NOMO-1 treated with DMSO at 0.1 percent for 48 hours (cell line): ENCODE measurements at regions not wholly inside any gene's neighbourhood (a gene's known extent, or its start where the extent isn't known, plus 50 kb on each side); places are given as distances from the start of the nearest gene placed in this dataset.
"Not testable (repeated sequence)": the region's sequence is repeated elsewhere in the genome, so short reads cannot be mapped to it uniquely, and the experiment has no call there.

Experiments
- DNase-seq: peaks from one replicate; lab custom pipeline; 2025; ENCODE audit not compliant: unreplicated experiment; lab: John Stamatoyannopoulos, UW

DNA sequence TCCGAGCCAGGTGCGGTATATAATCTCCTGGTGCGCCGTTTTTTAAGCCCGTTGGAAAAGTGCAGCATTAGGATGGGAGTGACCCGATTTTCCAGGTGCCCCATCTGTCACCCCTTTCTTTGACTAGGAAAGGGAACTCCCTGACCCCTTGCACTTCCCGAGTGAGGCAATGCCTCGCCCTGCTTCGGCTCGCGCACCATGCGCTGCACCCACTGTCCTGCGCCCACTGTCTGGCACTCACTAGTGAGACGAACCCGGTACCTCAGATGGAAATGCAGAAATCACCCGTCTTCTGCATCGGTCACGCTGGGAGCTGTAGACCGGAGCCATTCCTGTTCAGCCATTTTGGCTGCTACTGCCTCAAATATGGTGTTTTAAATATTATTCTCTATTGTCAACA, 198.0 kb downstream of the MEIS1 start:
- not testable (repeated sequence) for DNase-seq

DNA sequence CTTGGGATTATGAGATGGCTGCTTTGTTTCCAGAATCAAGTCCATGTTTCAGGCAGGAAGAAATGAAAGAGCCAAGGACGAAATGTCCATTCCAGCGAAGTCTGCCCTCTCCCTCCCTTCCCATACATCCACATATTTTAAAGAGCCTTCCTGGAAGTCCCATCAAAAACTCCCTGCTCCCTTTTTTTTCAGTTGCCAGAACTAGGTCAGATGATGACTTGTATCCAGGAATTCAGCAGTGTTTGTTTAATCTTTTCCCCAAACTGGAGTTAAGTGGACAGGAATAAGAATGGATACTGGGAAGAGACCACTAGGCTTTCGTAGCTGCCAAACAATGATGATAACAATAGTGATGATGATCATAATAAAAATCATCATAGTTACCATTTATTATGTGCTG, 198.7 kb downstream of the MEIS1 start:
- DNase-seq, result no peak

DNA sequence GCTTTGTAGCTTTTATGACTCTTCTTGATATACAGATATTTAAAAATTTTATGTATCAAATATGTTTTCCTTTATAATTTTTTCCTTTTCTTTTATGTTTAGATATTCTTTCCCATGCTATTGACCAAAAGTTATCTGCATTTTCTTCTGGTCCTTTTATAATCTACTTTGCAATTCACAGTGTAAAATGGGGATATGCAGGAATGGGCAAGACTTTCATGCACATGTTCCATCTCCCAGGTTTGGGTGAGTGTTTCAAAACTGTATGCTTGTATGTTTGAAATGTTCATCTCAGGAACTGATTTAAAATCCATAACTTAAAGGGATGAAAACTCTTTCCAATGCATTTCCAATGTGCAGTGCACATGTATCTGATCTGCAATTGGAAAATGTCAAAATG, 199.9 kb downstream of the MEIS1 start:
- DNase-seq, result no peak

DNA sequence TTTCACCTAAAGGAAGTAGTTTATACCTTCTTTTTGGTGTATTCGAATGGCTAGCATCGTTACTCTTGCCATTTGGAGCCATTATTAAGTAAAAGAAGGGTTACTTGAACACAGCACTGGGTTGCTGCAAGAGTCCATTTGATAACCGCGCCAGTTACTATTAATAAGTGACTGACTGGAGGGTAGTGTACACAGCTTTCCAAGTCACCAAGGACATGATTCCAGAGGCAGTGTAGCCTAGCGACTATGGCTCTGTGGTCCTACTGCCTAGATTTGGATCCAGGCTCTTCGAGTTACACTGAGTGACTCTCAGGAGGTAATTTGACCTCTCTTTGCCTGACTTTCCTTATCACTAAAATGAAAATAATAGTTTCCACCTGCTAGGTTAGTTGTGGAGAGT, 206.8 kb downstream of the MEIS1 start:
- no peak for DNase-seq

DNA sequence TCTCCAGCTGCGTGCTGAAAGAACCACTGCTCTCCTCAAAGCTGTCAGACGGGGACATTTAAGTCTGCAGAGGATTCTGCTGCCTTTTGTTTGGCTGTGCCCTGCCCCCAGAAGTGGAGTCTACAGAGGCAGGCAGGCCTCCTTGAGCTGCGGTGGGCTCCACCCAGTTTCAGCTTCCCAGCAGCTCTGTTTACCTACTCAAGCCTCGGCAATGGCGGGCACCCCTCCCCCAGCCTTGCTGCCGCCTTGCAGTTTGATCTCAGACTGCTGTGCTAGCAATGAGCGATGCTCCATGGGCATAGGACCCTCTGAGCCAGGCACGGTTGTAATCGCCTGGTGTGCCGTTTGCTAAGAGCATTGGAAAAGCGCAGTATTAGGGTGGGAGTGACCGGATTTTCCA, 213.2 kb downstream of the MEIS1 start:
- not testable (repeated sequence) for DNase-seq

DNA sequence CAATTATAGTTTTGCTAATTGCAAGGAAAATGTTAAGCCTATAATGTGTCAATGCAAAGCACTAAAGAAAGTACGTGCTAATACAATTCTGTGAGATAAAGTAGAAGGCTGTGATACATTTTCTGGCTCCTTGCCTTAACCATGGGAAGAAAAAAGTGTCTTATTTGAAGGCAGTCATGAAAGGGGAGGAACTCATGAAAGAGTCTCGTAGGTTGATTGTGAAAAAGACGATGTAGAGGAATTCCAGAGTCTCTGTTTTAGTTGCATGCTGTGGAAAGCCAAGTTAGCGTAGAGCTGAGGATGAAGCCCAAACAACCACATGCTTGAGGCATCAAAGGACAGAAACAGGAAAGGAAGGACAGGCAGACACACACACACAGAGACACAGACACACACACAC, 214.1 kb downstream of the MEIS1 start:
- DNase-seq, result no peak

DNA sequence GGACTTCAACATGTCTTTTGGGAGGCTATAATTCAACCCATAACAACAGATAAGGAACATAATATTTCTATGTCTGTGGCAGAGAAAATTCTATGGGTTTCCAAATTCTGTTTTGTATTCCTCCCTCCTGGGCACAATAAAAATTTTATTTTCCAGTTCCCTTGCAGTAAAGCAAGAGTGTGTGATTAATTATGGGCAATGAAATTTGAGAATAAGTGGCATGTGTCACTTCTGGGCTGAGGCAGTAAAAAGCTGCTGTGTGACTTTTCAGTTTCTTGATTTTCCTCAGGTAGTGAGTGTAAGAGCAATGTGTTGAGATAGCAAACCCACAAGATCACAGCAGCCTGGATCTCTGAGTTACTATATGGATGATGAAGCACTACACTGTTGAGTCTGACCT, 216.4 kb downstream of the MEIS1 start:
- no peak for DNase-seq

DNA sequence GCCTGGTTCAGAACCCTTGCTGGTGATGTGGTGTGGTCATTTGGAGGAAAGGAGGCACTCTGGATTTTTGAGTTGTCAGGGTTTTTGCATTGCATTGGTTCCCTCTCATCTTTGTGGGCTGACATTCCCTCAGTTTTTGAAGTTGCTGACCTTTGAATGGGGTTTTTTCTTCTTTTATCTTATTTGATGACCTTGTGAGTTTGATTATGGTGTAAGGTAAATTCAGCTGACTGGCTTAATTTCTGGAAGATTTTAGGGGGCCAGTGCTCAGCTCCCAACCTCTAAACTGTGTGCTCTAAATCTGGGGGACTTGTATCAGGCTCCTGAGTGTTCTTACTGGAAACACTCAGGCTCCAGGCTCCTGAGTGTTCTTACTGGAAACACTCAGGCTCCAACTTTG, 225.9 kb downstream of the MEIS1 start:
- DNase-seq, result no peak

DNA sequence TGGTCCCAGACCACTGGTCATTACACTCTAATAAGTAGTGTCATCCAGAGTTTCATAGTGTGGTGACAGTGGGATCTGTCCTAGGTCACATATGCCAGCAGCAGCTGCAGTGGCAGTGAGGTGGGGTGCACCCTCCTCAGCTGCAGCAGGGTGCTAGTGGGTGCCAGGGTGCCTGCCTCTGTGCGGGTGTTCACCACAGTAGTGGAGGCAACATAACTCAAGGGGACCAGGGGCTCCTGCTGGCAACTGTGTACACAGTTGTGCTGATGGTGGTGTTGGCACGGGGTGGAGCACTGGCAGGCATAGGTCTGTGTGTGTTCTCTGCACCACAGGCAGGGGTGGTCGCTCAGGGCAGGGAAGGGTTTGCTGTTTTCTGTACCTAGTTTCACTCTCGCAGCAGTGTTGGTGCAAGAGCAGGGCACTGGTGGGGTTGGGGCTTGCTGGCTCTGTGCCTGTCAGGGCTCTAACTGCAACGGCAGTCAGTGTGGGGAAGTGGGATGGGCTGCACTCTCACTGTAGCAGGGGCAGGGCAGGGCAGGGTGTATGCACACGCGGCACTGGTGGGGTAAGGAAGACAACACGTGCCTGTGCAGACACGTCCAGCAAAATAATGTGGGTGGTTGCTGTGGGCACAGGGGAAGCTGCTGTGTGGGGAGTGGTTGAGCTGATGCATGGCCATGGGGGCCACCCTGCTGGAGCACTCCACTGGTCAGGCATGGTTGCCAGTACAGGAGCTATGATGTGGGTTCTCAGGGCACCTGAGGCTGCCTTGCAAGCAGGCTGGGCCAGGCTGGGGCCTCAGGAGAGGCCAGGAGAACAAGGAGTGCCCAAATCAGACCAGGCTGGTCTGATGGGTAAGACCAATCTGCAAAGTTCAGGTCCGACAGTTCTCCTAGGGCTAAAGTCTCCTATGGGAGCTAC, 226.6 kb downstream of the MEIS1 start:
- no peak for DNase-seq

DNA sequence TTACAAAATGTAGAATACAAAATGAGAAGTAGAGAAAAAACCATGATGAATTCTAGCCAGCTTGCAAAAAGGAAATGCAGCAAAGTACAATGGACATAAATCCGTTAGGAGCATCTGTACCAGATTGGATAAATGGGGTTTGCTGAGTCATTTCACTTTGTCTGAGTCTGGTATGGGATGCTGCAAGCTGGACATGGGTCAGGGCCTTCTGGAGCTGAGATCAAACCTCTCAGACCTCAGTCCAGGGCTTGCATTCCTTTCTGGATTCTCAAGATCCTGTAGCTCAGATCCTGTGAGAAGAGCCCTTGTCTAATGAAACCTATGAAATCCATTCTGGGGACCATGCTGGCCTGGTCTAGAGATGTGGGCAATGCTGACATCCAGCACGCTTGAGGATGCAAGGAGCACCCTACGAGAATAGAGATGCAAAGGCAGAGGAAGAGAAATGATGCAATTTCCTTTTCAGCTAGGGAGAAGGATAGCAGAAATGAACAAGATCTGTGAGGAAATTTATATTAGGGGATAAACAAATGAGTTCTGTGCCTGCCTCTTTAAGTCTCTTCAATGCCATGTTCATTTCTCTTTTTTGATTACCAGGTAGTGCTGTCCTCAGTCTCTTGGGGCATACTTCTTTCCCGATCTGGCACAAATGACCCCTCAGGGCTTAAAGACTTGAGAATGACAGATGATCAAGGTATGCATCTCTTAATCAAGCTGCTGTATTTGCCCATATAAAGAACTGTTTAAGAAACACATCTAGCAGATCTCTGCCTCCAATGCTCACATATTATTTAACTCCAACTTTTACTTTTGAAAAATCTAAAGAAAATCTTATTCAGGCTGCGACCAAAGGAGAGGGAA, 230.4 kb downstream of the MEIS1 start:
- DNase-seq, result no peak

DNA sequence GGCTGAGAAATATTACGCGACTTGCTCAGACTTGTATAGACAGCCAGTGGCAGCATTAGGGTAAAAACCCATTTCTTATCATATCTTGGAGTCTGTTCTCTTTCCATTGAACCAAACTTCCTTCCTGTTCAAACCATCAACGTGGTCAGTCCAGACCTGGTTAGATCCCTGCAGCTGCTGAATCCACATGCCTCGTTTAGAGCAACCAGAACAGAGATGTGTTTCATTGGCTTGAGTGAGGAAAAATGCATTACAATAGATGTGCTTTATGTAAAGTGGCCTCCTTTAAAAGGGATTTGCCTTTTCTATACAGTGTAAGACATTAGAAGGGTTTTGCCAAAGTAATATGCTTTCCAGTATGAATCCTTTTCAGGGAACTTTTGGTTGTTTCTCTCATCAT, 232.4 kb downstream of the MEIS1 start:
- DNase-seq, result no peak

DNA sequence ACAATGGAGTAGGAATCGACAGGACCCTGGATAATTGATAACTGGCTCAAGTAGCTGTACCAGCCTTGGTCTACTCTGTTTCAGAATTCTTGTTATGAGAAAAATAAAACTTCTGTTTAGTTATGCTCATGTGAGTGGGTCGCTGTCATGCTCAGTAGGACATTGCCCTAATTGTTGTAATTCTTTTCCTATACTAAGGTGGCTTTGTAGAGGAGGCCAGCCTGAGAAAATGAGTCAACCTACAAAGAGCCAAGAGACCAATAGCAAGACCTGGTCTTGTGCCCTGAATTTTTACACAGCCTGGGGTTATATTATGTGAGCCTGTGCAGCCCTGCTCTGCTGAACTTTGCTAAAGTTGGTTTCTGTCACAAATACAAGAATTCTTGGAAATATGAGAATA, 238.4 kb downstream of the MEIS1 start:
- DNase-seq, result no peak

DNA sequence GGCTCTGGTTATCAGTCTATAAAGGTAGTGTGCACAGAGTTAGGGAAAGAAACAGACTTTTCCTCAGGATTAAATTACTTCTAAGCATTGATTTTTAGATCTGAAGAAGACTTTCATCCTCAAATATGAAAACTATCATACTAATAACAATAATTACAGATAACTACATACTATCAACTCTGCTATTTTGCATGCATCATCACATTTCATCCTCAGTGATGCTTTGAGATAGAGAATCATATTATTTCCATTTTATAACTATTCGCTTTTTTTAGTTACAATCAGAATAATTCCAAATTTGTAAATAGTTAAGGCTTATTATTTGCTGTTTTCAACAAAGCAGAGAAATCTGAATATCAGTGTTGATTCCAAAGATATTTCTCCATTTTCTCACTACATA, 239.2 kb downstream of the MEIS1 start:
- DNase-seq, result no peak

DNA sequence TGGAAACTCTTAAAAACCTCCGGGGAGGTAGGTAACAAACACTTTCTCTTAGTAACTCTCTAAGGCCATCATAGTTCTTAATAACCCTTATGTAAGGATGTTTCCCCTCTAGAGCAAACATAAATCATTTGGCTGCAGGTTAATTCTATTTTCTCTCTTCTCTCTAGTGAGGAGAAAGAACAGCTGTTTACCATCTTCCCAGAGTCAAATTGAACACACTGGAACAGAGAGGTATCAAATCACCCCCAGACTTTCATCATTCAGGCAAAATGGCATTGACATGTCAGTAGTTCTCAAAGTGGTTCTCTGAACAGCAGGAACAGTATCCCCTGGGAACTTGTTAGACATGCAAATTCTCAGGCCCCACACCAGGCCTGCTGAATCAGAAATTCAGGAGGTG, 240.7 kb downstream of the MEIS1 start:
- no peak for DNase-seq

DNA sequence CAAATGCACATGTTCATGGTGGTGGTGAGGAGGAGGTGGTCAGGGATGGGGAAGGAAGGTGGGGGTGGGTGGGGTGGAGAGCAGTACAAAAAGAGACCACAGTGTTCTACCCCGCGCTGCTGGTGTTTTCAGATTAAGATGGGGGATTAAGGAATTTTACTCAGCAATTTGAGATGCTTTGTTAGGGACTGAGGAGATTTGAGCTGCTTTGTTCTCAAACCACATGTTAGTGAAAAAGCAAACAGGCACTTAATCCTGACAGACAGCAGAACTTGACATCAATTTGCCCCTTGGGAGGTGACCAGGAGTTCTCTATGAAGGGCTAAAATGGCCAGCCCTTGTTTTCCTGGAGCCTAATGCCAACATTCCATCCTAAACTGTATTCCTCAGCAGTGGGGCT, 244.5 kb downstream of the MEIS1 start:
- DNase-seq, result no peak

DNA sequence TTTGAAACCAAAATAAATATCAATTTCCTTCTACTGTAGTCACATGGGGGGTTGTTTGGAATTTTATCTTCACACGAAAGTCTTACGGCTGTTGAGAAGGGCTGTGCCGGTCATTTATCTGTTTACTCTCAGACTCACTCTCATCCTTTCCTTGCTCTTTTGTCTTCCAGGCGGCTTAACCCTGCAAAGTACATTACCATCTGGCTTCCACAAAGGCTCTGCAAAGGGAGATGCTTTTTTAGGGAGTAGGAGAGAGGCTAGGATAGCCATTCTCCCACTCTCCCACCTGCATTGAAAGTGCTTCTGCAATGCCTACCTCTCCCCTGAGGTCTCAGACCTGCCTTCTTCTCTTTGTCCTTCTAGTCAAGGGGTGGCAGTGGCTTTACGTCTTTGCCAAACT, 247.6 kb downstream of the MEIS1 start:
- DNase-seq, result no peak

DNA sequence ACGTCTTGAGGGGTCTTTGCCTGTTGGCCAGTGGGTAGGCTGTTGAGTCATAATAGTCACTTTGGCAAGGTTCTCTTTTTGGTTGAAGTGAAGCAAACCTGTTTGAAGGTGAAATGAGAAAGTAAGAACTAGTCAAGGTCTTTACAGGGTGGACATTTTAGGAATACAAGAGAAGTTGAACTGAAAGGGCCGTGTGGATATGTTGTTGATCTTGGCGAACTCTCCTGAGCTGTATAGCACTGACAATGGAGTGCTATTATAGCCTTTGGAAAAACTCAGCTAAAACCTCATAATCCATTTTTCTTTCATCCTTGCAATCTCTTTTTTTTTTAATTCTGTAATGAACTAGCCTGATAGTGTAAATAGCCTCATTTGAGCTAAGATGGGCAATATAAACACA, 248.1 kb downstream of the MEIS1 start:
- DNase-seq, result no peak

DNA sequence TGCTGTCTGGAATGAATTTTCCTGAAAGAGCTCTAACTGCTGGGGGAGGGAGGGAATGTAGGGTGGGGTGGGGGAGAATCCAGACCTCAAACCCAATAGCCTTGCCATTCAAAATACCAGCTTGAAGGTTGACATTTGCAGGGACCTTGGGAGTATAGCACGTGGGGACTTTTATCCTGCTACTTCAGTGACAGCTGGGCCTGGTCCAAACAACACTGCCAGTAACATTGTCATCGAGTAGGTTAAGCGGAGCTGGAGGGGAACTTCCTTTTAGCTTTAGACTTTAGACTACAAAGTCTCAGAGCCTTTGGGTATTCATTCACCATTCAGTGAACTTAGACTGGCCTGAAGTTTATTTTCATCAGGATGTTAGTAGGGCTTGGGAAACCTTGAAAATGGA, 248.7 kb downstream of the MEIS1 start:
- no peak for DNase-seq

DNA sequence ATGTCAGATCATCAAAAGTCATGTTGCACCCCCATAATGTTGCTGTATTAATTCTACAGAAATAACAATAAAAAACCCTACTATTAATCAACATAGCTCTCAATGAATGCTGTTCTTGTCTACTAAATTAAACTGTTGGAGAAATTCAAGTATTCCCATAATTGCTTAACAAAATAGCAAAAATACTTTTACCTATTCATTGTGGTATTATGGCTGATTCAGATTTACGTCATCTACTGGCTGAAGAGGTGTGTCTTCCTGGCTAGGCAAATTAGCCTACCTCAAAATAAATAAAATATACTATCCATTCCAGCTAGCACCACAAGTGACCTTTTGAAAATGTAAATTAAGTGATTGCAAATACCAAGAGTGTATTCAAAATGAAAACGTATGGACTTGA, 249.4 kb downstream of the MEIS1 start:
- no peak for DNase-seq

DNA sequence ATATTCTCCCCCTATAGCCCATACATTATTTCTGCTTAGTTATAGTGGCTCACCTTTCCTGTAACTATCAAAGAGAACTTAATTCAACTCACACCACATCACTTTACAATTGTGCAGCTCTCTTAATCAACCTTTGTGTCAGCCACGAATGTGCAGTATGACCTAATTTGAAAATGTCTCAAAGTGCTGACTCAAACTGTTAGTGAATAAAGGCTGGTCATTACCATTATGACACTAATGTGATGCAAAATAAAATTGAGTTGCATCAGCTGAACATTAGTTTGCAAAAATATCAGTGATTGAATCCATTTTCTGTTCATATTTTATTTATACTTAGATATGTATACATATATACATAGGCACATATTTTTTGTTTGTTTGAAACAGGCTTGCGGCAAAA, 251.8 kb downstream of the MEIS1 start:
- no peak for DNase-seq

DNA sequence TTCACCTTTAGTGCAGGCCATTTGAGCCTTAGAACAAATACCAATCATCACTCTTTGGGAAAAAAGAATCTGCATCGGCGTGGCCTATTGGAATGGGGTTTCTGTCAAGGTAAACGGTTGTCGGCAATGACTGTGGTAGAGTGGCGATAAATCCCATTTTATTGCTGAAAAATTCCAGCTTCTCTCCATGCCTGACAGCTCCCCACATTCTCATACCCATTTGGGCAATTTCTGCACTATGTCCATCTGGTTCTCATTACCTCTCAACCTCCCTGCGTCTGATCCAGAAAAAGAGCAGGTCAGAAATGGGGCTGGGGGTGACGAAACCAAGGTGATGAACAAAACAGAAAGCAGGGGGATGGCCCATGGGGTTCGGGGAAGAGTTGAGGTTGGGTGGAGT, 254.0 kb downstream of the MEIS1 start:
- no peak for DNase-seq

DNA sequence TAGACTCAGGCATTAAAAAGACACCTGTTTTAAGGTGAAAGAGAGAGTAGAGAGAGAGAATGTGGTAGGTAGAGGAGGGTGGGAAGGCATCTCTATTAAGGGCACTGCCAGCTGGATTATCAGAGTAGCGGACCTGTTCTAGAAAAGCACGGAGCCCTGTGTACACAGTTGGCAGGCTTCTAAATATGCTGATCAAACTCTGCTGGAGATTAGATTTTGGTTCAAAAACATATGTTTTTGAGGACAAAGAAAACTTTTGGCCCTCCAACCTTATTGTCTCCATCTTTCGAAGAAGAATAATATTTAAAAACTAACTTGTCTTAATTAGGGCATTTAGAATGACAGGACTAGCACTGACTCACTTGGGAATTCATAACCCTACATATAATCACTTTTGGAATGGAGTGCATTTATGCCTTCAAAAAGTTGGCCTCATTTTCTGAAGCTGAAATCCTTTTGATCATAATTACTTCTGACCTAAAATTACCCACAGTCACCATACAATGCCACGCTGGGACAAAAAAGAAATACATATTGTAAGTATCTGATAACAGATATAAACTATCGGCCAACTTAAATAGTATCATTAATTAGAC, 254.6 kb downstream of the MEIS1 start:
- DNase-seq, result no peak
